ENCODE measurements at regions not wholly inside any gene's neighbourhood (a gene's known extent, or its start where the extent isn't known, plus 50 kb on each side); places are given as distances from the start of the nearest gene placed in this dataset.

- TF ChIP-seq CTCF (IDR thresholded peaks at IDR 0.05) (no peak), POLR2A (IDR thresholded peaks at IDR 0.05) (no peak)
Measured at GRCh38 chr20:48563191-48563870, 264.5 kb downstream of the PREX1 start.
